ENCODE measurements at regions not wholly inside any gene's neighbourhood (a gene's known extent, or its start where the extent isn't known, plus 50 kb on each side); places are given as distances from the start of the nearest gene placed in this dataset.

DNA sequence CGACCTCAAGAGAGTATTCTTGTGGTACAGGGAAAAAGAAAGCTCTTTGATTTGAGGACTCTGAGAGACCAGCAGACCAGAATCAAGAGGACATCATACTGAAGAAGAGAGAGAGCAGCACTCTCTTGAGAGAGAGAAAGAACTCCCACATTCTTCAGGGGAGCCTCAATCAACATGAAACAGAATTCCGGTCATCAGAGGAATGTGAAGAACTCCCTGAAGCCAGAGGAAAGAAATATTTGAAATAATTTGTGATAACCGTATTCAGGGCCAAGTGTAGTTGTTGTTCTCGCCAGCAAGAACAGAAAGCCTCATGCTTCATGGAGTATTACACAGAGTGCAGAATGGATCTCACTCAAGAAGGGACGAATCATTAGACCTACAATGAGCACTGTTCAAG lies 363.8 kb upstream of the TMEM132C start:
- H3K36me3 ChIP-seq: no peaks in the 10 kb centered on the region
- H3K27ac ChIP-seq: no peak overlapping the region
- ATAC-seq (no peak), DNase-seq (no peak)
- intact Hi-C loops (cut with DNase I; ENCODE audit: low total_unique reads) (no loop called here), in situ Hi-C loops (cut with MboI; ENCODE audit: low sequenced_read_pairs in 4 of 4) (no loop called here)
- TF ChIP-seq CTCF (IDR thresholded peaks at IDR 0.05 in 4 of 5, conservative IDR thresholded peaks at IDR 0.05 in 1 of 5) (no peak), POLR2A (IDR thresholded peaks at IDR 0.05) (no peak)
- no peaks in the 10 kb centered on the region for H3K27me3 ChIP-seq
- no peak overlapping the region for H3K4me3 ChIP-seq
- no peaks in the 10 kb centered on the region for H3K4me1 ChIP-seq
- no peaks in the 10 kb centered on the region for H3K9me3 ChIP-seq

DNA sequence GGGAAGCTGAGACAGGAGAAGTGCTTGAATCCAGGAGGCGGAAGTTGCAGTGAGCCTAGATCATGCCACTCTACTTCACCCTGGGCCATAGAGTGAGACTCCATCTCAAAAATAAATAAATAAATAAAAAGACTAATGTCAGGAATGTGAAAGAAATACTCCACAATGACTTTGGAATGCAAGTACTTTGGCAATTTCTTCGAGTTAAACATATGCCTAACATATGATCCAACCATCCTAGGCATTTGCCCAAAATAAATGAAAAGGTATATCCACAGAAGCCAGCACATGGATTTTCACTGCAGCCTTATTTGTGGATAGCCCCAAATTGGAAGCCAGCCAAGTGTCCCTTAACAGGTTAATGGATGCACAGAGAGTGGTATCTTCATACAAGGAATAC lies 357.9 kb upstream of the TMEM132C start:
- TF ChIP-seq POLR2A (IDR thresholded peaks at IDR 0.05) (no peak), CTCF (IDR thresholded peaks at IDR 0.05 in 4 of 5, conservative IDR thresholded peaks at IDR 0.05 in 1 of 5) (no peak)
- H3K4me1 ChIP-seq: no peaks in the 10 kb centered on the region
- H3K27ac ChIP-seq: no peak overlapping the region
- no peak overlapping the region for H3K4me3 ChIP-seq
- ATAC-seq: no peak
- no peaks in the 10 kb centered on the region for H3K36me3 ChIP-seq
- no peaks in the 10 kb centered on the region for H3K27me3 ChIP-seq
- H3K9me3 ChIP-seq: no peaks in the 10 kb centered on the region
- intact Hi-C loops (cut with DNase I; ENCODE audit: low total_unique reads) (no loop called here), in situ Hi-C loops (cut with MboI; ENCODE audit: low sequenced_read_pairs in 4 of 4) (no loop called here)
- no peak for DNase-seq

GRCh38 chr12:127911291-127911690 lies 355.7 kb upstream of the TMEM132C start:
- no peak overlapping the region for H3K27ac ChIP-seq
- H3K36me3 ChIP-seq: no peaks in the 10 kb centered on the region
- H3K4me1 ChIP-seq: no peaks in the 10 kb centered on the region
- TF ChIP-seq CTCF (IDR thresholded peaks at IDR 0.05 in 4 of 5, conservative IDR thresholded peaks at IDR 0.05 in 1 of 5) (no peak), POLR2A (IDR thresholded peaks at IDR 0.05) (no peak)
- H3K9me3 ChIP-seq: no peaks in the 10 kb centered on the region
- DNase-seq: no peak
- in situ Hi-C loops (cut with MboI; ENCODE audit: low sequenced_read_pairs in 4 of 4) (no loop called here), intact Hi-C loops (cut with DNase I; ENCODE audit: low total_unique reads) (no loop called here)
- no peak for ATAC-seq
- H3K27me3 ChIP-seq: no peaks in the 10 kb centered on the region
- no peak overlapping the region for H3K4me3 ChIP-seq

GRCh38 chr12:127912035-127912665 lies 354.8 kb upstream of the TMEM132C start:
- H3K4me3 ChIP-seq: no peak overlapping the region
- TF ChIP-seq POLR2A (IDR thresholded peaks at IDR 0.05) (no peak), CTCF (IDR thresholded peaks at IDR 0.05 in 4 of 5, conservative IDR thresholded peaks at IDR 0.05 in 1 of 5) (no peak)
- no peak overlapping the region for H3K27ac ChIP-seq
- intact Hi-C loops (cut with DNase I; ENCODE audit: low total_unique reads) (no loop called here), in situ Hi-C loops (cut with MboI; ENCODE audit: low sequenced_read_pairs in 4 of 4) (no loop called here)
- ATAC-seq (no peak), DNase-seq (no peak)
- H3K4me1 ChIP-seq: no peaks in the 10 kb centered on the region
- no peaks in the 10 kb centered on the region for H3K9me3 ChIP-seq
- no peaks in the 10 kb centered on the region for H3K27me3 ChIP-seq
- no peaks in the 10 kb centered on the region for H3K36me3 ChIP-seq

DNA sequence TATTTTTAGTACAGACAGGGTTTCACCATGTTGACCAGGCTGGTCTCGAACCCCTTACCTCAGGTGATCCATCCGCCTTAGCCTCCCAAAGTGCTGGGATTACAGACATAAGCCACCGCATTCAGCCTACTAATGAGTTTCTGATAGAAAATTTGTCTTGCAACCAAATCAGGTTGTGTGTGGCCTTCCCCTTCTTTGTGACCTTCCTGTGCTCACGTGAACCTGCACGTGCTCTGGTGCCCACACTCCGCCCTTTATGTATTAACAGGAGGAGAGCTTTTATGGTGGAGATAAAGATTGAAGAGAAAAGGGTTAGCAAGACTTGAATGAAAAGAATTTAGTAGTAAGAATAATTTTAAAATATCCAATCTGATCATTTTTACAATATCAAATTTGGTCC lies 343.5 kb upstream of the TMEM132C start:
- intact Hi-C loops (cut with DNase I; ENCODE audit: low total_unique reads): no loop called here
- no peaks in the 10 kb centered on the region for H3K9me3 ChIP-seq
- H3K27me3 ChIP-seq: no peaks in the 10 kb centered on the region

More for the DNA sequence above, 343.5 kb upstream of the TMEM132C start:
- H3K4me3 ChIP-seq: no peak overlapping the region
- in situ Hi-C loops (cut with MboI; ENCODE audit: low sequenced_read_pairs in 4 of 4): no loop called here
- DNase-seq: no peak
- no peak for ATAC-seq
- TF ChIP-seq POLR2A (IDR thresholded peaks at IDR 0.05): no peak
- no peaks in the 10 kb centered on the region for H3K36me3 ChIP-seq
- H3K4me1 ChIP-seq: no peaks in the 10 kb centered on the region
- no peak overlapping the region for H3K27ac ChIP-seq

All from gastrocnemius medialis (tissue), 4 donors.